PC-9 (cell line): ENCODE measurements at regions not wholly inside any gene's neighbourhood (a gene's known extent, or its start where the extent isn't known, plus 50 kb on each side); places are given as distances from the start of the nearest gene placed in this dataset.

Experiments used
- BruUV-seq: library from RNA; stranded (reverse); fragments of 400-500 nt; replicated peaks from 2 replicates; lab custom pipeline; 2021; lab: Mats Ljungman, UMichigan
- CTCF ChIA-PET: fragments of 300-600 bp; sonication (Branson Sonifier 250); formaldehyde crosslinking; loops from one replicate; lab custom pipeline; 2022; ENCODE audit warnings: antibody characterized with exemption; lab: Charles Lee
- POLR2A ChIA-PET: fragments of 300-600 bp; sonication (Branson Sonifier 250); formaldehyde crosslinking; loops from one replicate; lab custom pipeline; 2022; ENCODE audit warnings: antibody characterized with exemption; ENCODE audit not compliant: unreplicated experiment; lab: Charles Lee
- DNase-seq, 2 experiments: peaks; one replicate each; pipeline versions ENCODE4 v3.0.0 to v3.0.0-alpha.2; 2015 to 2022; ENCODE audit warnings: mixed read lengths in 1 of 2
- H2AFZ ChIP-seq: fragments of 200-600 bp; sonication (generic); 2 replicates; pipeline ENCODE4 v1.8.1; 2017; ENCODE audit warnings: antibody characterized with exemption
- H3F3A ChIP-seq: fragments of 200-600 bp; sonication (generic); 2 replicates; pipeline ENCODE4 v1.8.1; 2017; ENCODE audit warnings: antibody characterized with exemption, mild to moderate bottlenecking, low read depth; ENCODE audit not compliant: insufficient read depth
- H3K27ac ChIP-seq: fragments of 200-600 bp; sonication (generic); 2 replicates; pipeline ENCODE4 v1.6.1; 2016; ENCODE audit warnings: mixed run types
- H3K27me3 ChIP-seq: fragments of 200-600 bp; sonication (generic); 2 replicates; pipeline ENCODE4 v1.6.1; 2016; ENCODE audit warnings: low read depth, mixed run types; ENCODE audit not compliant: insufficient read depth
- H3K36me3 ChIP-seq: fragments of 200-600 bp; sonication (generic); 2 replicates; pipeline ENCODE4 v1.6.1; 2016; ENCODE audit warnings: low read depth, mixed run types
- H3K4me1 ChIP-seq: fragments of 200-600 bp; sonication (generic); replicated peaks from 2 replicates; pipeline ENCODE4 v1.6.1; 2016; ENCODE audit warnings: mixed run types; ENCODE audit not compliant: insufficient read depth
- H3K4me2 ChIP-seq: fragments of 200-600 bp; sonication (generic); 2 replicates; pipeline ENCODE4 v1.6.1; 2017; ENCODE audit warnings: mixed run types
- H3K4me3 ChIP-seq: fragments of 200-600 bp; sonication (generic); 2 replicates; pipeline ENCODE4 v1.6.1; 2016; ENCODE audit warnings: mixed run types
- H3K79me2 ChIP-seq: fragments of 200-600 bp; sonication (generic); 2 replicates; pipeline ENCODE4 v1.6.1; 2017; ENCODE audit warnings: low read depth, mixed run types
- H3K9me2 ChIP-seq: fragments of 200-600 bp; sonication (generic); 2 replicates; pipeline ENCODE4 v1.8.1; 2017; ENCODE audit warnings: mild to moderate bottlenecking; ENCODE audit not compliant: insufficient read depth
- H3K9me3 ChIP-seq: fragments of 200-600 bp; sonication (generic); 2 replicates; pipeline ENCODE4 v1.8.1; 2016; ENCODE audit warnings: low read depth; ENCODE audit not compliant: insufficient read depth
- H4K20me1 ChIP-seq: fragments of 200-600 bp; sonication (generic); 2 replicates; pipeline ENCODE4 v1.8.1; 2017; ENCODE audit not compliant: insufficient read depth
- EZH2 ChIP-seq: fragments of 200-600 bp; sonication (generic); IDR thresholded peaks from 2 replicates; pipeline ENCODE4 v1.8.0; 2017; ENCODE audit warnings: antibody characterized with exemption, low read depth
- intact Hi-C: fragments of 100-400 bp; cut with micrococcal nuclease; formaldehyde crosslinking; loops from one replicate; pipeline ENCODE4 v1.10.0; 2022; ENCODE audit not compliant: unreplicated experiment
- TF ChIP-seq, protein P1 (sequence below): fragments of 200-600 bp; sonication (generic); conservative IDR thresholded peaks from 2 replicates; pipeline ENCODE4 v1.6.1; 2017; ENCODE audit warnings: mixed run types, antibody characterized with exemption, mild to moderate bottlenecking, moderate library complexity

DNA sequence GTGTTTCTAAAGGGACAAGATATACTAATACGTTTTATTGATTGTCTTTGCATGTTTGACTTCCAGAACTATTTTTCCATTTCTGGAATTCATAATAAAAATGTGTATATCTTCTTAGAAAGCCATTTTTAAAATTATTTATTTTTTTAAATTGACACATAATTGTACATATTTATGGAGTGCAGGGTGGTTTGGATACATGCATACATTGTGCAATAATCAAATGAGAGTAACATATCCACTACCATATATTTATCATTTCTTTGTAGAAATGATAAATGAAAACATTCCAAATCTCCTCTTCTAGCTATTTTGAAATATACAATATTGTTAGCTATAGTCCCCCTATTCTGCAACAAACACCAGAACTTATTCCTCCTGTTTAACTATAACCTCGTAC is 156.5 kb upstream of the ABI3BP start:
- Histone ChIP-seq H3K27me3 (no peaks in the 10 kb centered on the region), H3K4me3 (no peak overlapping the region), H3K9me2 (no peaks in the 10 kb centered on the region; the same call in 1 of the 2 replicates), H2AFZ (no peak overlapping the region), H3K36me3 (no peaks in the 10 kb centered on the region), H4K20me1 (no peaks in the 10 kb centered on the region), H3K9me3 (no peaks in the 10 kb centered on the region; the same call in 1 of the 2 replicates), H3K79me2 (no peaks in the 10 kb centered on the region), H3K27ac (no peak overlapping the region), H3K4me1 (no peaks in the 10 kb centered on the region), H3K4me2 (no peak overlapping the region), H3F3A (no peaks in the 10 kb centered on the region)
- TF ChIP-seq, protein P1, sequence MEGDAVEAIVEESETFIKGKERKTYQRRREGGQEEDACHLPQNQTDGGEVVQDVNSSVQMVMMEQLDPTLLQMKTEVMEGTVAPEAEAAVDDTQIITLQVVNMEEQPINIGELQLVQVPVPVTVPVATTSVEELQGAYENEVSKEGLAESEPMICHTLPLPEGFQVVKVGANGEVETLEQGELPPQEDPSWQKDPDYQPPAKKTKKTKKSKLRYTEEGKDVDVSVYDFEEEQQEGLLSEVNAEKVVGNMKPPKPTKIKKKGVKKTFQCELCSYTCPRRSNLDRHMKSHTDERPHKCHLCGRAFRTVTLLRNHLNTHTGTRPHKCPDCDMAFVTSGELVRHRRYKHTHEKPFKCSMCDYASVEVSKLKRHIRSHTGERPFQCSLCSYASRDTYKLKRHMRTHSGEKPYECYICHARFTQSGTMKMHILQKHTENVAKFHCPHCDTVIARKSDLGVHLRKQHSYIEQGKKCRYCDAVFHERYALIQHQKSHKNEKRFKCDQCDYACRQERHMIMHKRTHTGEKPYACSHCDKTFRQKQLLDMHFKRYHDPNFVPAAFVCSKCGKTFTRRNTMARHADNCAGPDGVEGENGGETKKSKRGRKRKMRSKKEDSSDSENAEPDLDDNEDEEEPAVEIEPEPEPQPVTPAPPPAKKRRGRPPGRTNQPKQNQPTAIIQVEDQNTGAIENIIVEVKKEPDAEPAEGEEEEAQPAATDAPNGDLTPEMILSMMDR, result no peak
- no peak for TF ChIP-seq EZH2
- POLR2A ChIA-PET, result no interaction called here
- no TSS peak for BruUV-seq
- CTCF ChIA-PET, result no interaction called here
- no peak for DNase-seq
- intact Hi-C loops, result no loop called here

DNA sequence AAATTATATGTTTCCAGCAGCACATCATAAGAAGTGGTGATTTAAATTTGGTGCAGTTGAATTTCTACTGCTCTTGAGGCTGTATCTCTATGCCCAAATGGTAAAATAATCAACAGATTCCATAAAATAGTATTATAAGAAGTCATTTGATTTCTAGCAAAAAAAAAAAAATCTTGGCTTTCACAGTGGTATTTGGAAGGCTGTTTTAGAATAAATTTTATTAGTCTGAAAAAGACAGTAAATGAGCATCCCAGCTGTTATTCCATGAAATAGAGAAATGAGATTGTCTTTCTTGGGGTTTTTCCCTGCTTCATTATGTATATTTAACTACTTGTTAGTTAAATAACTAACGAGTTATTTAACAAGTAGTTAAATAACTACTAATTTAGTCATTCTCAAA is 156.0 kb upstream of the ABI3BP start:
- no peaks in the 10 kb centered on the region for H3K4me1 ChIP-seq
- no peaks in the 10 kb centered on the region for H3K36me3 ChIP-seq
- H3K4me3 ChIP-seq, result no peak overlapping the region
- BruUV-seq, result no TSS peak
- H3K79me2 ChIP-seq, result no peaks in the 10 kb centered on the region
- ChIA-PET POLR2A (no interaction called here), CTCF (no interaction called here)
- no peaks in the 10 kb centered on the region for H4K20me1 ChIP-seq
- no peaks in the 10 kb centered on the region; the same call in 1 of the 2 replicates for H3K9me2 ChIP-seq
- H3K27ac ChIP-seq, result no peak overlapping the region
- intact Hi-C loops, result no loop called here
- H3K4me2 ChIP-seq, result no peak overlapping the region
- no peak for DNase-seq
- no peaks in the 10 kb centered on the region; the same call in 1 of the 2 replicates for H3K9me3 ChIP-seq
- H2AFZ ChIP-seq, result no peak overlapping the region
- no peaks in the 10 kb centered on the region for H3K27me3 ChIP-seq
- no peaks in the 10 kb centered on the region for H3F3A ChIP-seq
- TF ChIP-seq EZH2, result no peak
- TF ChIP-seq, protein P1, result no peak

DNA sequence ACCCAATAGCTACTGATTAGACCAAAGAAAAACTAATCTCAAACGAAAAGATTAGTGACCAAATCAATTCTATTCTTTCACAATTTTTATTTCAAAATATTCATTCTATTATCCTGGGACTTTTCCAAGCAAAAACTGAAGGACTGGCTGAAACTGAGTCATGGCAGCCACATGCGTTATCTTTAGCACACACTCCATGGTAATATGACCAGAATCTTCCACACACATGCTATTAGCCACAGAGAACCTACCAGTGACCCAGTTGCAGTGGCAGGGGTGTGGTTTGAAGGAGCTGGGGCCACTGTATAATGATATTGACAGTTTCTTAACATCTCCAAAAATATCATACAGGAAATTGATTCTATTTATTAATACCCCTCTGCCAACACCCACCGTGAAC is 154.8 kb upstream of the ABI3BP start:
- Histone ChIP-seq H3K36me3 (no peaks in the 10 kb centered on the region), H3K4me1 (no peaks in the 10 kb centered on the region), H3K9me2 (no peaks in the 10 kb centered on the region; the same call in 1 of the 2 replicates), H3K9me3 (no peaks in the 10 kb centered on the region; the same call in 1 of the 2 replicates), H3K27me3 (no peaks in the 10 kb centered on the region), H4K20me1 (no peaks in the 10 kb centered on the region), H3K79me2 (no peaks in the 10 kb centered on the region), H3F3A (no peaks in the 10 kb centered on the region), H3K4me2 (no peak overlapping the region), H3K27ac (no peak overlapping the region), H2AFZ (no peak overlapping the region), H3K4me3 (no peak overlapping the region)
- no TSS peak for BruUV-seq
- POLR2A ChIA-PET, result interaction anchor here (0.6 to 0.7 kb wide), 2 partner anchors 8 to 541 kb away, joined by 3 to 4 read pairs; no protein-coding TSS in a partner anchor
- intact Hi-C loops, result no loop called here
- no peak for TF ChIP-seq EZH2
- TF ChIP-seq, protein P1, result no peak
- DNase-seq, result no peak
- CTCF ChIA-PET, result no interaction called here
